CD1c-positive myeloid dendritic cell (primary cell): ENCODE measurements at regions not wholly inside any gene's neighbourhood (a gene's known extent, or its start where the extent isn't known, plus 50 kb on each side); places are given as distances from the start of the nearest gene placed in this dataset.

Source experiments
- DNase-seq: peaks from one replicate; pipeline ENCODE4 v3.0.0-alpha.2; 2016; ENCODE audit errors: extremely low spot score

DNA sequence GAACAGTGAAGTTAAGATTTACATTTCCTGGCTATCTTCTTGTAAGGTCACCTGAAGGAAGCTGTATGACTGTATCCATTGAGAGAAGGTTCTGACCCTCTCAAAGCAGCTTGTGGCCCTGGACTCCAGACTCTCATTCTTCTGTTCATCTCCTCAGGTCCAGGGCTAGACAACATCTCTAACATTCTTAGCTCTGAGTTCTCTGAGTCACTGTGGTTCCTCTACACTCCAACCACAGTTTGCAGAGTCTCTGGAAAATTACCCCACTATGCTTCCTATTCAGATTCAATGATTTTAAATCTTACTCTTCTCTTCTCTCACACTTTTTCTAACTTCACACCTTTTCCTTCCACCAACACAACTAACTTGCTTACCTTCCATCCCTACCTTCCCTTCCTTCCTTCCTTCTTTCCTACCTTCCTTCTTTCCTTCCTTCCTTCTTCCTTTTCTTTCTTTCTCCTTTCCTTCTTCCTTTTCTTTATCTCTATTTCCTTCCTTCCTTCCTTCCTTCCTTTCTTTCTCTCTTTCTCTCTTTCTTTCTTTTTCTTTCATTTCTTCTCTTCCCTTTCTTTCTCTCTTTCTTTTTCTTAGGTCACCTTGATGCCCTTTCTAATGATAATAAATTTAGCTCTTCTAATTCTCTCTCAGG is 824.3 kb upstream of the ZEB2 start:
- no peak for DNase-seq

DNA sequence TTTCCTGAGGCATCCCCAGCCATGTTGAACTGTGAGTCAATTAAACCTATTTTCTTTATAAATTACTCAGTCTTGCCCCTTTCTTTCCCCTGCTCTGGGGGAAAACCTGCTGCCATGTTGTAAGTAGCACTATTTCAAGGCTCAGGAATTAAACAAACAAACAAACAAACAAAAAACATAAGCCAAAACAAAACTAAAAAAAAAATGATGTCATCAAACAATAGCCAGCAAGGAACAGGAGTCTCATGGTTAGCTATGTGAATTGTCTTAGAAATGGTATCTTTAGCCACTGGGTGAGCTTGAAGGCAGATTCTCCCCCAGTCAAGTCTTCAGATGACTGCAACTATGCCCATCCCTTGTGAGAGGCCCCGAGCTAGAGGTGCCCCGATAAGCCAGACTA is 823.4 kb upstream of the ZEB2 start:
- no peak for DNase-seq

GRCh38 chr2:145341536-145341935 is 821.6 kb upstream of the ZEB2 start:
- no peak for DNase-seq

- no peak for DNase-seq
Measured at GRCh38 chr2:145339646-145340045, 819.7 kb upstream of the ZEB2 start.

DNA sequence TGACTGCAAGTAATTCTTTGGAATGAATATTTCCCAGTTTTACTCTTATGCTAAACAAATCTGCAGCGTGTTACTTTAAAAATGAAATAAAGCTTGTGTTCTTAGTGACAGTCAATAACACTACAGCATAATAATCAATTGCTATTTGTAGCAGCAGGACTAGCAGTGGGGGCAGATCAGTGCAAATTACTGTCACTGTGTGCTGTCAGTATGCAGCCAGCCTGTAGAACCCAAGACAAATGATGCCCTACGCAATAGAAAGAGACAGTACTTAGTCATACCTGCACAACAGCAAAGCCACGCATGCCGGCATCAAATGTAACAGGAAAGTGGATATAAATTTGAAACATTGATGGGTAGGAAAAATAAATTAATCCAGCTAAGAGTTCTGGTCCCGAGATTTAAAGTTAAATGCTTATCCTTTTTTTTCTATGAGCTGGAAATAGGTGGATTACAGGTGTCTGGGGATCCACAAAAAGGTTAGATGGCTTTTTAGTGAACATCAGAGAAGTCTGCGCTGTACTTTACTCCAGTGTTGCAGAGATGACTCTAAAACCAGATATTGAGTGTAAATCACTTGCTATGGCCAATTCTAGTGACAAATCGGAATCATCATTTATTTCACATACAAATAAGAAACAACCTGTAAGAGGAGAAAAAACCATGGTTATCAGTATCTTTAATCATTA is 812.4 kb upstream of the ZEB2 start:
- no peak for DNase-seq

- no peak for DNase-seq
Measured at GRCh38 chr2:145329971-145330370, 810.1 kb upstream of the ZEB2 start.

DNA sequence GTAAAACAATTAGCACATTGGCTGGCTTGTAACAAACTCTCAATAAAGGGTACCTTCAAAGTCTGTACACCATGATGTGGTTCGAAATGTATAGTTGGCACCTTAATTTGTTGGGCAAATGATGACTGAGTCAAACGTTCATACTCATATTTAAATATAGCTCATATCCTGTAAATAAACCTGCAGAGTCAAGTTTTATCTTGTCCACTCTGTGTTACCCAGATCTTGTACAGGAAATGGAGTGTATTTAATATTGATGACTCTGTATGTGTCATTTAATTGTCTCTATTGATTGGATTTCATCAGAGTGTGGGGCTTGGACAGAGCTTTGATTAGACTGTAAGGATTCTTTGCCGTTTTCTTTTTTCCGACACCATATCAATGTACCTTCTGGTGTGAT is 805.6 kb upstream of the ZEB2 start:
- DNase-seq, result no peak

DNA sequence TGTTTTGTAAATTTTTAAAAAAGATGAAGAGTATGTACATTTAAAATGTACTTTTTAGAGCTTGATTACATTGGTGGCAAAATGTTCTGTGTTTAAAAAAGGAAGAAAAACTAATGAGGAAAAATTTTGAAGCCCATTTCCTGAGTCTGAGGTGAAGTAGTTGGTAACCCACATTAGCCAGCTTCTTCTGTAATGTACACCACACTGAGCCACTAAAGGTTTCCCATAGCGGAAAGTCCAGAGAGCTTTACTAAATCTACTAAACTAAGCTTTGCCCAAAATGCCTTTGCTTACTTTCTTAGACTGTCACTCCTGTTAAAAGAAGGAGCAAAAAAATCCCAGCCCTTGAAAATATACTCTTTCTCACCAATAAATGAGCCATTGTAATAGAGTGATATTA is 804.8 kb upstream of the ZEB2 start:
- DNase-seq, result no peak

GRCh38 chr2:145323512-145323911 is 803.6 kb upstream of the ZEB2 start:
- no peak for DNase-seq

DNA sequence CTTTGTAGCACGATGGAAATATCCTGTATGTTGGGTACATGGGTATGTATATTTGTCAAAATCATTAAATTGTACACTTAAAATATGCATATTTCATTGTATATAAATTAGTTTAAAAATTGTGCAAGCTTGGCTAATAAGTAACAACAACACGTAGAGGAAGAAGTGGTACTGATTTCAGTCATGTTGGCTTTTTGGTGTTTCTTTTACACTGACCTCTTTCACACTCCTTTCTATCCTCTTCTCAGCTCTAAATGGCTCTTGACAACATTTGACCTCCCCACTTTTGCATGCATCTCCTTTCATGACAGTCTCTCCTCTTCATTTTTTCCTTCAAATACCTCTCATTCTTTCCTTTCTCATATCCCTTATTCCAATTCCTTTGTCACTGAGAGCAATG is 801.4 kb upstream of the ZEB2 start:
- DNase-seq, result no peak

DNA sequence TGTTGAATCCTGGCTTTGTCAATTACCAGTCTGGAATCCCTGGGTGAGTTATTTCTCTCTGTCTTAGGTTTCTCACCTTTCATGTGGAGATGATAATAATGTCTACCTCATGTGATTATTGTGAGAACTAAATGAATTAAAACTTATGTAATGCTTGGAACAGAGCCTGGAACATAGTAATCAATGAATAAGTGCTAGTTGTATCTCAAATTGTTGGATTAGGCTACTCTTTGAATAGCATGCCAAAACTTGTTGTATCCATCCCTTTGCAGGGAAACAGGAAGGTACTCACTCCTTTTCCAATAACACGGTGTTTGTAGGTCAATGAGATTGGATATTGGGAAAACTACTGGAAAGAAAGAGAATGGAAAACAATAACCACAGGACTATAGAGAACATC is 796.6 kb upstream of the ZEB2 start:
- no peak for DNase-seq

DNA sequence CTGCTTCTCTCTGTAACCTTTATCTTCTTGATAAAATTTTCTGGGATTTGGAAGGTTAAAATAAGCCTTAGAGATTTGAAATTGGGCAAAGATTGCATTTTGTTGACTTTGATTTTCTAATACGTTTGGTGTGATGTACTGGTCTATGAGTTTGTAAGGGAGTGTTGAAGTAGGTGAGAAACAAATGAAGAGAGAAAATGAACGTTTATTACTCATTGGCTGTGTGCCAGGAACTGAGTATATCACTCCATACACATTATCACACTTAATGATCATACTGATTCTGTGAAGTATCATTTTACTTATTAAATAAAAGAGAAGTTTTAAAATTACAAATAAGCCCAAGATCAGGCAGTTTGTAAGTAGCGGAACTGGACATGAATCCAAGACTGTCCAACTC is 795.1 kb upstream of the ZEB2 start:
- DNase-seq, result no peak

DNA sequence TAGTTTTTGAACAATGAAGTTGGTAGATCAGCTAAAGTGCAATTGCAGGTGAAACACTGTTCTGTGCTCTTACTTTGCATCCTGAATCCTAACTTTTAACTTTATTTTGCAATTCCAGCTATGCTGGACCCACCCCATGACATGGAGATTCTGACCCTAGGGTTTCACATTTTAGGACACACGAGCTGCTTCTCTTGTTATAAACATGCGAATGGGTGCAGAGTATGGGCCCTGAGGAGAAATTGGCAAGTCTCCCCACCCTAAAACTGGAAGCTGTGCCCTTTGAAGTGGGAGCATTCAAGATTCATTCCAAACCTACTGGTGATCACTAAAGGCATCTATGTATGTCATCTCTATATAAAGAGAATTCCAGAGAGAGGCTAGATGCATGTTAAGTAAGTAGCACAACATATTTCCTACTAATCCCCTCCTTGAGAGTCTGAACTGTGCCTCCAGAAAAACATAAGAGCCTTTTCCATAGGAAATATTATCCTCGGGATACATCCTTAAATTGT is 794.3 kb upstream of the ZEB2 start:
- no peak for DNase-seq

DNA sequence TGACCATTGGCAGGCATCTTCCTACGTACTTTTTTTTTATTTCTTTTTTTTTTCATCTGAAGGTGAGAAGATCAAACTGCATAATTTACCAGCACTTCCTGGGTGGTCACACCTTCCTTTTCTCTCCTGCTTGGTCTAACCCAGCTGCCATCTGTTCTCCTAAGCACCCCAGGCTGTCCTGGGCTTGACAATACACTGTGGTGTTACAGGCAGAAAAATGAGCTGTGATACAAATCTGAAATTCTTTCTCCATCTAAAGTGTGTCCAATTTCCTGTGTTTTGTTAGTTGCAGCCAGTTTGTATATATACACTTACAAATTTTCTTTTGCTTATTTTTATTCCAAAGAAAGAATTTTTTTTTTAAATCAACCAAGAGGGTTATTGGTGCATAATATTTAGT is 786.0 kb upstream of the ZEB2 start:
- DNase-seq, result no peak

DNA sequence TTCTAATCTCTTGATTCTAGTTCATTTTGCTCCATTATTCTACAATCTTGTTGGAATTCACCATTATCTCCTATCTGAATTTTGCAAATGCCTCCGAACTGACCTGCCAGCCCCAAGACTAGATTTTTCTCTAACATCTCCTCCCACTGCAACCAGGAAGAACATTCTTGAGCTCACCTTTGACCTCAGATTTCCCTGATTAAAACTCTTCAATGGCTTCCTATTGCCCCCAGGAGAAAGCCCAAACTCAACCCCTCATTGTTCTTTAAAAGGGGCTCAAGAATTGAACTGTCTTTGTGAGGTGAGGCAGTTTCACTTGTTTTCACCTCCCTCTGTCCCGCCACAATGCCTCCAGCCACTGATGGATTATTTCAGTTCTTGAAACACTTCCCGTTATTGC is 784.6 kb upstream of the ZEB2 start:
- DNase-seq, result no peak

- DNase-seq, result no peak
Measured at GRCh38 chr2:145303536-145303935, 783.6 kb upstream of the ZEB2 start.

GRCh38 chr2:145302886-145303285 is 783.0 kb upstream of the ZEB2 start:
- DNase-seq, result no peak

DNA sequence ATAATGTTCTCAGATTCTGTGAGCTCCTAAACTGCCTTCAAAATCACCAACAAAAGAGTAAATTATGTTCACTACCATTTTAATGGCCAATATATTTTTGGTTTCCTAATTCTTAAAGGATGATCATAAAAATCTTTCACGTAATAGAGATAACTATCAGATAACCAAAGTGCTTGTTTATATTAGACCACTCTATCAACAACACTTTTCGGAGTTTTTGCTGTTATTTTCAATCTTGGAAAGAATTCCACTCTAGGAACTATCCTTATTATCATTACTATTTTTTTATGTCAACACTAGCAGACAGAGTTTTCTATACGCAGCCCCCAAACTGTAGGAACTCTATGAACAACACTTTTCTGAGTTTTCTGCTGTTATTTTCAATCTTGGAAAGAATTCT is 782.5 kb upstream of the ZEB2 start:
- no peak for DNase-seq

- no peak for DNase-seq
Measured at GRCh38 chr2:145299368-145299767, 779.4 kb upstream of the ZEB2 start.

- no peak for DNase-seq
Measured at GRCh38 chr2:145292166-145292565, 772.2 kb upstream of the ZEB2 start.

DNA sequence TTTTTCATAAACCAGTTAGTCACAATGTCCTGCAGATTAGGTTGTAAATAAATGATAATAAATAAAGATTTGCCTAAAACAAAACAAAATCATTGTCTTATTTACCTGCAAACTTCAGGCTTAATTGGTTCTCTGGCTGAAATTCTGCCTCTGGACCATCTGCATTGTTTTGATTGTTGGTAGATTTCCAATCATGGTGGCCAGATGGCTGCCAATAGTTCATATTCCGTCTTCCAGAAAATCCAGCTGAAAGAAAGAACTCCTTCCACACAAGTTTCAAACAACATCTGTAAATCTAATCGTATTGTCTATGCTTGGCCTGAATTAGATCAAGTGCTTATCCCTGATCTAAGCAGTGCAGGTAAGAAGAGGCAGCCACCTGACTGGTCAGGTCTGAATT is 771.1 kb upstream of the ZEB2 start:
- no peak for DNase-seq

- DNase-seq, result no peak
Measured at GRCh38 chr2:145289946-145290345, 770.0 kb upstream of the ZEB2 start.

DNA sequence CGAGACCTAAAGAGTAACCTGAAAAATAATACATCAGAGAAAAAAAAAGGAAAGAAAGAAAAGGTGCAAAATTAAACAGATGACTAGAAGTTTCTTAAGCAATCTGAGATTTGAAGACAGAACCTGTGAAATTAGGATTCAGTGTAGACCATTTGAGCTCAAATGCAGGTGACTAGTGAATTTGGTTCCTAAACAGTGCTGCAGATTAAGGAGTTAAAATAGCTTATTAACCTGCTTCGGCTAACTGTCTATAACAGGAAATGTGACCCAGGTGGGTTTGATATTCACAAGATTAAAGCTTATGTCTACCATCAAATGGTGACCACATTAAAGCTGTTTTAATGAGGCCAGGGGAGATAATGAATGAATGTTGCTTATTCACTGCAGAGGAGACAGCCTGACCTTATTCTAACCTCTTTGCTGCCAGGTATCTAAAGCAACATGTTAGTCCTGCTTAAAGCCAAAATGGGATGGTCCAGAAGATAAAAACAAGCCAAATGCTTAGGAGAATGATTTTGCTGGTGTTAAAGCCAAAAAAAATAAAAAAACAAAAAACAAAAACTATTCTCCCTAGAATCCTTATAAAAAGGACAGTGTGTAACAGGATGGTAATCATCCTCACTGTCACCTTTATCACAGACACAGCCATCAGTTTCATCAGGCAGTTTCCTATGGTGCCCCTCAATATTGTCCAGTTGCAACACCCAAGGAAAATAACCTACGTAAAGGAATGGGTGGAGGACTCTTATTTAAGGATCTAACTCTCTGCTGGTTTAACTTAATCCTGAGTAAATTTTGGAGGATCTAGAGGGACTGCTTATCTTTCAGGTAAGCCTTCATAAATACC is 769.0 kb upstream of the ZEB2 start:
- no peak for DNase-seq
